Head of caudate nucleus (tissue), 42 donors: ENCODE measurements at regions not wholly inside any gene's neighbourhood (a gene's known extent, or its start where the extent isn't known, plus 50 kb on each side); places are given as distances from the start of the nearest gene placed in this dataset.

Source experiments
- DNase-seq, 42 donors: peaks; one replicate each; pipeline versions ENCODE4 v3.0.0 to v3.0.0-alpha.2; 2020 to 2021; ENCODE audit warnings: mixed read lengths in 7 of 42
- intact Hi-C: fragments of 100-400 bp; cut with DNase I; formaldehyde crosslinking; loops from one replicate; pipeline ENCODE4 v1.15.0; 2022

DNA sequence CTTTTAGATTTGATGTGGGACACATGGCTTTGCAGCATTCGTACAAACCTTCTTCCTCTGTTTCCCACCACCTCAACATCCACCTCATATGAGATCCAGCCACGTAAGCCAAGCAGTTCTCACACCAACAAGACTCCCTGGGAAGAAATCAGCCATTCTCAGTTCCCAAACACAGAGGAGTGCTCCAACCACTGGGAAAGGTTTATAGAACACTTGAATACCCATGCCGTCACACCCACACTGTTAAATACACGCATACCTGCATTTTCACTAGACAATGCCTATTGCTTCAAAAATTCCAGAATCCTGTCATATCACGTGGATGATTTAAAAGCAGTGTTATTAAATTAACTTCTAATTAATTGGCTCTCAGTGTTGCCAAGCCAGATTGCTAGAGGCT is 347.3 kb downstream of the ENC1 start:
- DNase-seq: no peak
- intact Hi-C loops: no loop called here

DNA sequence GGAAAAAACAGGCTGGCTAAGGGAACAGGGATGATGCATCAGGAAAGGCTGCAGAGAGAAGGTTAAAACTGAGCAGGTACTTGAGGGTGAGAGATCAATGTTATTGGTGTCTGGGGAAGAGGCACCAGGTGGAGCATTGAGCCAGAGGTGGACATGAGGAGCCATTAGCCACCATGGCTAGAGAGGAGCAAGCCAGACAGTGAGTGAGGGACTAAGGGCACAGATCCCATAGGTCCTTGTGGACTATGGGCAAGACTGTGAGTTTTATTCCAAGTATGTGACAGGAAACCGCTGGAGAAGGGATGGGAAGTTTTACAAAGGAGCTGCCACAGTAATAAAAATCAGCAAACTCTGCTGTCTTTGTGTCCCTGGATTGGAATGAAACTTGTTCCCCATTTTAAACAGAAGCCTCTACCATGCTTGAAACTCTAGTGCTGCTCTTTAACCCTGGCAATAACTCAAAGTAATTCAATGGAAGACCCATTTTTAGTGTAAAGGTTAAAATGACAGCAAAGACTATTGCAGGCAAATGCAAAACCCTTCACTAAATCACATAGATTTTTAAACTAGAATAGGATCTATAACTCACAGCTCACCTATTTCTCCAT is 349.8 kb downstream of the ENC1 start:
- intact Hi-C loops: no loop called here
- no peak for DNase-seq

DNA sequence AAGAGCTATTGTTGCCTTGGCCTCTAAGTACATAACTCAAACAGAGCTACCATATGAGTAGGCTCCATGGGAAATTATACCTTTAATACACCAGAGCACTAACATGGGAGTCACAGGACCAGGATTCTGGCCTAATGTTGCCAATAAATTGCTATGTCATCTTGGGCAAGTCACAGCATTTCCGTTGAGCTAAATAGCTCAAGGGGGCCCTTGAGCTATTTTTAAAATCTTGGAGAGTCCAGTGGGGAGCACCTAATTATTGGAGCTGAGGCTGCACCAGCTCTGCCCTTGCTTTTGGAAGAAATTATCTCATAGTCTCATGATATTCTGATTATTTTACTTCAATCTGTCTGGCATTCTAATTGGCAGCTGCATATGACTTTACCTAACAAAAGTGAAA is 350.8 kb downstream of the ENC1 start:
- no peak for DNase-seq
- intact Hi-C loops: no loop called here

DNA sequence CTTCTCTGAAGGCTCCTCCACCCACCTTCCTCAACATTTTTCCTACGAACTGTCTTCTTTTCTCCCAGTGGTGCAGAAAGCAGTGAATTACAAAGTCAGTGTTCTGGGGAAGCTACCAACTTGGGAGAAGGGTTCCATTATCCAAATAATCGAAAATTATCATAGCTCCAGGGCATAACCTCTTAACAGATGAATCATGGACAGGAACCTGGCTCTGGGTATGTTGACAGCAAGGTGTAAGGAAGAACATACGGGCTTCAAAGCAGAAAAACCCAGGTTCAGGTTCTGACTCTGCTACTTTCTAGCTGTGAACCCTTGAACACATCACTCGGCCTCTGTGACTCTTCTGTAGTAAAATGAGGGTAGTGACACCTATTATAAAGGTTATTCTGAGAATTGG is 351.3 kb downstream of the ENC1 start:
- intact Hi-C loops: no loop called here
- peak in 7 of 42 donors; percentile 12 to 49 (median 26) for DNase-seq

DNA sequence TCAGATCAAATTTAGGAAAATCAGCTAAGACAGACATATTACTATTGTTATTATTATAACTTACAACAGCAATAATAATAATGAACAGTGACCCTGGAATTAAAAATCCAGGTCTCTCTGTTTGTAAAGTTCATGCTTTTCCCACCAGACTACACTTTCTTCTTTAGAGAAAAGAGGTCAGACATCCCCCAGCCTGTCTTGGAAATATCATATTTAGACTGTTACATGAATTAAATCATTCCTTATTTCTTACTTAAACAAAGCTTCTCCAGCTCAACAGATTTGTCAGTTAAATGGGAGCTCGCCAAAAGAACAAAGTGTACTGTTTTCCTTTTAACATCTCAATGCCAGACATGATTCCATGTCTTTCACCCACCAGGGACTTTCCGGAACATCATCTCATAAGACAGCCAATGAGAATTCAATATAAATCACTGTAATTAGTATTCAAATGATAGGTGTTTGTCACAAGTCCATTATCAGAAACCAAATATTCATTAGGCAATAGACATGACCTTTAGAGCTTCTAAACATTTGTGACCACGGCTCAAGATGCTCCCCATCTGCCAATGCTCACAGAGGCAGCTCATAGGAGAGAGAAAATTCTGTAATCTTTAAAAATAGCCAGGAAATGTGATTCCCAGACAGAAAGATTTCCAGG is 351.9 kb downstream of the ENC1 start:
- intact Hi-C loops: no loop called here

DNA sequence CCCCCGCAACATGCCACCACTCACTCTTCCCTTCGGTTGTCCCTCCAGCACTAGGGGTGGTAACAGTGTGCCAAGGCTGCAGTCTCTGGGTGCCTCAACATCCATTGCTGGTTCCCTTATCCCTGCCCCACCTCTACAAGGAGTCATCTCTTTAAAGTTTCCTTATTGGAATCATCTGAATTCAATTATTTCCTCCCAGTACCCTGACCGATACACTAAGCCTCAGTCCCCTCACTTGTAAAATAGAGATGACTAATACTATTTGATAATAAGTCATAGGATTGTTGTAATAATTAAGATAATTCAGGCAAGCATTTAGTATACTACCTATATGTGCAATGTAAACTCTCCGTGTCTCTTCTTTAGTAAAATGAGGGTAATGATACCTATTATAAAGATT is 352.5 kb downstream of the ENC1 start:
- intact Hi-C loops: no loop called here
- DNase-seq: no peak

More for the DNA sequence above, 351.9 kb downstream of the ENC1 start:
- DNase-seq: peak in 1 of 42 donors; percentile 38

DNA sequence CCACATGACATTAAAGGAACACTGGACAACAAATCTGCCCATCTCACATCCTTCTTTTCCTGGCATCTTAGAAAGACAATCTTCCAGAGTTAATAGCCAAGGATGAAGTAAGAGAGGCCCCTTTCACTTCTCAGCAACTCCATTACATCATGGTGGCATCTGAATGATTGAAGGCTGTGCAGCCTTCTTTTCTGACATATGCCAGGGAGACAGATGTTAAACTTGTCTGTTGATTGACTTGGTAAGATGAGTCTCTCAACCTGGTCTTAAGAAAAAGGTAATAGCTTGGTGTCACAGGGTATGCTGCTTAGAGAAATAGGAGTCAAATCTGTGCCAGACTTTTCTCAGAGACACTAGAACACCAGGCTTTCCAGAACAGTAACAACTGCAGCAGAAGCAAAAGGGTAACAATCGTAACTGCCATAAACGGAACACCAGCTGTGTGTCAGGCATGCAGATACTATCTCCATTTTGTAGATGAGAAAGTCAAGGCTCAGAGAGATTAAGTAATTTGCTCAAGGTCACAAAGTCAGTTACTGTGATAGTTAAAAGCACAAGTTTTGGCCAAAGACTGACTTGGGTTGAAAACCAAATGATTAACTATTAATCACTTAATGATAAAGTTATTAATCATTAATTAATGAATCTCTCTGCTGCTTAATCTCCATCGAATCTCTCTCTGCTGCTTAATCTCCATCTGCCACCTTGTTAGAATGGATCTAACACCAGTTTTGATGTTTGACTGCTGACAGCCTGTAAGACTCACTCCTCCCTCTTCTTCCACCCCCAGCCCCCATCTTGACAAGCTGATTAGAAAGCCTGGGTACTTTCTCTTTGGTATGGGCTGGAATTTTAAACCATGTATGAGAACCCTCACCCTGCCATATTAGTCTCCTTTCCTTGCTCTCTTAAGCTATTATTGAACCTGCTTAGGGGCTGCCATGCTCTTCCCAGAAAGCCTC is 353.5 kb downstream of the ENC1 start:
- intact Hi-C loops: no loop called here
- no peak for DNase-seq

DNA sequence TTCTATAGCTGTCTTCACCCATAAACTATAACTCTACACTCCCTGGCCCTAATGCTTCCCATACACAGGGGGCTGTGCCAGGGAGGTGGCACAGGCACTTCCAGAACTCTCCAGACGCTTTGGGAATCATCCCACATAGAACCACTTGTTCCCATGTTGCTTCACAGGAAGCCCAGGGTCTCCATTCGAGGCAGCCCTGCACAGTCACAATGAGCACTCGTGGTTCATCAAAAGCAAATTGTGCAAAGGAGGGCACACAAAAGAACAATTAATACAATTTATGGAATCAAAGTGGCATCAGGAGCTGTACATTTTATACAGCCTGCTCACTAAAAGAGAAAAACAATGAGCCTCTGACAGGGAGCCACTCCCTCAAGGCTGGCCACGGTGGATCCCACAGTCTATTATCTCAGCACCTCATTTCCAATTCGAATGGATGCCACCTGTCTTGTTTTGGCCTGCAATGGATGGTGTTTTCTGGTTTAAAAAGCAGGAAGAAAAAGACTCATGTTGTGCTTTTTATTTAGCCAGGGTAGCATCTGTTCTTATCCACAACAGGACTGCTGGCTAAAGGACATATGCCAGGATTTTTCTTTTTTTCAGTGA is 354.8 kb downstream of the ENC1 start:
- no peak for DNase-seq
- intact Hi-C loops: no loop called here

DNA sequence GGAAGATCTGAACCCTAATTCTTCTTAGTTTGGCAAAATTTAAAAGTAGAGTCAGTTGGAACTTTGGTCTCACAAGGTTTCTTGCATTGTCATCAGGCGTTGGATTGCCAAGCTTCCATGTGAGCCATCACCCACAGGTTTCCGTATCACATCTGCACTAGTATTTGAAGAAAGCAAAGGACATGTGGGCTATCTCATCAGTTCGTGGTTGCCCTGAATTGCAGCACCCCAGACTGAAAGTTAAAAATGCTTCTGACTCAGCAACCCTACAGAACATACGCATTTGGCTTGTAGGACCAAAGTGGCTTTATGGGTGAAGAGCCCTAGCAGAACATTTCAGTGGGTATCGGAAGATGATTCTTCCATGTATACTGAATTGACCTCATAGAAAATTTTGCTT is 358.0 kb downstream of the ENC1 start:
- DNase-seq: no peak
- intact Hi-C loops: no loop called here

DNA sequence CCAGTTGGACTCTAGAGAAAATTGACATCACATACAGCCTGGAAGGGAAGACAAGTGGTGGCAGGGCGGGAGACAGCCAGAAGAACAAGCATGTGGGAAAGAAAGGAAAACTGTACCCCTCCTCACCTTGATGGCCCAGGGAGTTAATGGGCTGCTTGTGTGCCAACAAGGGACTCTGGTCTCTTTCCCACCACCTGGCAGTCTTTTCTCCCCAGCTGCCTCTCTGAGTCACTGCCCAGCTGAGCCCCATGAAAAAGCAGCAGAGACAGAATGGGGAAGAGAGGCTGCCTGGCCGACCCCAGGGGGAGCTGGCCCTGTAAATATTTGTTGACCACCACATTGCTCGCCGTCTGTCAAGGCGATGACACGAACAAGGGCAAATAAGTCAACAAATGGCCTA is 359.4 kb downstream of the ENC1 start:
- intact Hi-C loops: no loop called here
- no peak for DNase-seq

DNA sequence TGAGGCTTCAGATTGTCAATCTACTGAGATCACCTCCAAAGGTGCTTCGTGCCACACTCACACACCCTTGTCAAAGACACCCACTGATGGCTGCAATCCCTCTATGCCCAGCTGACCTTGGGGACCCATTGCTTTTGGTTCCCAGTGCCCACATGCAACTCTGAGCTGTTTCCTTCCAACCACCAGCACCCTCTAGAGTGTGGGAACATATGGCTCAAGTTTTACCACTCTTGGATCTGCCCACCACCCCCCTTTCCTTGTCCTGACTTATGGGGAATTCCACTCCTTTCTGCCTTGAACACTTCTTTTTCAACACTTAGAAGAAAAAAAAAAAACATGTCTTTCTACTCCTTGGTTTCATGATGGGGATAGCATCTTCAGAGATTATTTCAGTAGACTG is 360.2 kb downstream of the ENC1 start:
- intact Hi-C loops: no loop called here
- DNase-seq: no peak

DNA sequence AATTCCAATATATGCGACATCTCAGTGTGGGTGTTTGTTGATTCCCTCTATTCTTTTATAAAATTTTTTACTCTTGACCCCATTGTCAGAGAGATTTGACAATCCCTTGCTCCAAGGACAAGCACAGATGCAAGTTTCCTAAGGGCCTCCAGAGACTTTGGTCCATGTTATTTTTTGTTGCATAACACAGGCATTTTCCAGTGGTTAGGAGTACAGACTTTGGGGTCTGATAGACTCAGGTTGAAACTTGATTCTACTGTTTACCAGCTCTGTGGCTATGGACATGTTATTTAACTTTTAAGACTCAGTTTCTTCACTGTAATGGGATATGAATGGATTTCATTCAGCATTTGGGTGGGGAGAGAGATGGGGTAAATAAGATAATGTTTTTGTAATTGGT is 361.3 kb downstream of the ENC1 start:
- intact Hi-C loops: no loop called here
- DNase-seq: no peak

DNA sequence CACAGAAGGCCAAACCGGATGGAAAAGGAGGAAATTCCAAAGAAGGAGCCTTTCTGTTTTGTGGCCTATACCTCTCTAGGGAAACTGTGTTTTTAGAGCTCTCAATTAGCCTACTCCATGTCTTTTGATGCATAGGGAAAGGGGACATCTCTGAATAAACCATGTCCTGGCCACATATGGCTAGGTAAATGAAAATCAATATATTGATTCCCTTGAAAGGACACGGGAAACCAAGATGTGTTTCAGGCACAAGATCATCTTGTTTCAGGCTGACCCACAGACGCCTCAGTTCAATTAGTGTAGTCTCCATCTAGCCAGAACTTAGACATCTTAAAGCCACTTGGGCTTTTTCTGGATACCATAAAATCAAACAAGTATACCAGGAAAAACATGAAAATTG is 363.1 kb downstream of the ENC1 start:
- intact Hi-C loops: no loop called here
- no peak for DNase-seq

DNA sequence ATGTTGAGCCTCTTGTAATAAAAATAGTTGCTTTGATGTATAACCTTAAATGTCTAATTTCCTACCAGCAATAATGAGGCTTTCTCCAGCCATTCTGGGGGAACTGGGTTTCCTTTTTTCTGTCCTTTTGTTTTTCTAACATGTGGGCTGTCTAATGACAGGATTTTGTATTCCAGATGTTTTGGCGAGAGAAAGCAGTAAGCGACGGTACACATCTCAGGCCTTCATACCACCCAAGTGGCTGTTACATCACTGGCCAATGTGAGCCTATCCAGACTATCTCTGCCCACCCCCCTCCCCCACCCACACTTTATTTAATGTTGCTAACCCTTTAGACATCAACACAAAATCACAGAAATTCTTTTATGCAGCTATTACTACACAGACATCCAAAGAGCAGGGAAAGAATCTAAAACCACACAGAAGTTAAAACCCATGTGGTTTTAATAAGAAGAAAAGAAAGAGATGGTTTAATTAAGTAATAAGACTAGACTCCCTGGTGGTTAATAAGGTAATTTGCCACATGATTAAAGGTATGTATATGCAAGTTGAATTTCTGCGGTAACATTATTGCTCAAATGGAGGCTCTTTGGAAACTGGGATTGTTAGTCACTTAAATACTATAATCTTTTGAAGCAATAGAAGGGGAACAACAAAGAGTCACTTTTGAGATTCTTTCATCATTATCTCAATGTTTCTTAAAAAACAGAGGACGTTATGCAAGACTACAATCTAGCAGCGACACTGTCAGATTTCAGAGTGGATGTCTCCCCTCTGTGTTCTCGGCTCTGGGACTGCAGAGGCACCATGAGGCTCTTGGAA is 365.1 kb downstream of the ENC1 start:
- intact Hi-C loops: no loop called here

DNA sequence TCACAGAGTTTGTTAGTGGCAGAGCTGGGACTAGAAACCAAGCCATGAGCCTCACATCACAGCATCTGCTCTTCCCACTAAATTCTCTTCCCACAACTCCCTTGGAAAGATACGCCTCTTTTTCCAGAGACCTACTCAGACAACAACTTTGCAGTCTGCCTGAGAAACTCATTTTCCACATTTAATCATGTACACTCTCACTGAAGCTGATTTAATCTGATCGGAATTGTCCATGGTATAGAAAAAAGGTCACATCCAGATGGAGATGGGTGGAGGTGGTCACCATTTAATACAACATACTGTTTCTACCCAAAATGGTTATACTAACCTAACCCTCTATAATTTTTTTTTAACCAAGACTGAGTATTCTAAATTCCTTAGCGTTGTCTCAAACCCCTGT is 366.2 kb downstream of the ENC1 start:
- DNase-seq: no peak
- intact Hi-C loops: no loop called here

More for the DNA sequence above, 365.1 kb downstream of the ENC1 start:
- DNase-seq: no peak

DNA sequence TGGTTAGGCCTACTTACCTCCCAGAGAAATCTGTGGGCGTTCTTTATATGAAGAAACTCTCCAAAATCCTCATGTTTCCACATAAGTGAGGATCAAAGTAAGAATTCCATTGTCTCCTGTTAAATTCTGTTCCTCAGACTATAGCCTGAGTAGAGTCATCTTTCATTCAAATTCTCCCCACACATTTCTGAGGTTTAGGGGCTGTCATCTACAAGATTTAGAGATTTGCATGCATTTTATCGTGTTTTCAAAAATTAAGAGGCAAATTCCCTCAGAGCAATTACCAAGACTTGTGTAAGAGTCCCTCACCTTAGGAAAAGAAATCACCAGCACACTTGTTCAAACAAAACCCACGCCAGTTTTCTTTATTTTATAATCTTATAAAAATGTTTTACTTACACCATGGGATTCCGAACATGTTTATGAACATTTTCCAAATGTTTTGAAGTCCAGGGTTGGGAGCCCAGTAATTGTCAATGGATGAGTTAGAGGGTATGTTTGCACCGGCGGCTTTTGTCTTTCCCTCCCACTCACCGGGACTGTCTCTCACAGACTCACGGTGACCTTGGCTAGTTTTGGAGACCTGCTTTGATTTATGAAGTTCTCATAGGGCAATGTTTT is 367.6 kb downstream of the ENC1 start:
- intact Hi-C loops: no loop called here
- no peak for DNase-seq

DNA sequence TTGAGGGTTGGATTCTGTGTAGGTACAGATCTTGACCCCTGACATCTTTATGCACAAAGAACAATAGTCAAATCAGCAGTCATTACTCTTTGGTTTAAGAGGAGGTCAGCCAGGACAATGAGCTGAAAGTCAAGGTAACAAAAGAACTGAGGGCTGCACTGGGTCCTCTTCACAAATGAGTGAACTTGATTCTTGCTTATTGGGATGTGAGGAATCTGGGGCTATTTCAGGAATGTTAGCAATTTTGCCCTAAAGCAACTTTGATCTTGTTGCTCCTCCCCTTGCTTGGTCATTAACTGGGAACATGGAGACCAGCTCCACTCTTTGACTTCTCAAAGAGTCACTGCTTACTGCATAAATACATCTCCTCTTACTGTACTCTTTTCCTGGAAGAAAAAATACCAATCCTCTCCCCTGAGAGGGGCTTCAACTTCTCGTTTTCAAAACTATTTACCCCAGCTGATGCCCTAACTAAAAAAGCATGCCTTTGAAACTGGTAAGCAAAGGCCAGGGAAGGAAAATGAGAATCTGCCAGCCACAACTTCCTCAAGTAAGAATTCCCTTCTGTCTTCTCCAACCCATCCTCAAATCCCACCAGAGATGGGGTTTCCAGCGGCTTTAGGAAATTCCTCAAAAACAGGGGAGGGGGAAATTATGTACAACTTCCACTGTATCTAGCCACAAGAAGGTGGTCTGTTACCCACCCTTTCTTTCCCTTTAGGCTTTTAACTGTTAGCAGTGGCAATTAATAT is 368.3 kb downstream of the ENC1 start:
- no peak for DNase-seq
- intact Hi-C loops: no loop called here

DNA sequence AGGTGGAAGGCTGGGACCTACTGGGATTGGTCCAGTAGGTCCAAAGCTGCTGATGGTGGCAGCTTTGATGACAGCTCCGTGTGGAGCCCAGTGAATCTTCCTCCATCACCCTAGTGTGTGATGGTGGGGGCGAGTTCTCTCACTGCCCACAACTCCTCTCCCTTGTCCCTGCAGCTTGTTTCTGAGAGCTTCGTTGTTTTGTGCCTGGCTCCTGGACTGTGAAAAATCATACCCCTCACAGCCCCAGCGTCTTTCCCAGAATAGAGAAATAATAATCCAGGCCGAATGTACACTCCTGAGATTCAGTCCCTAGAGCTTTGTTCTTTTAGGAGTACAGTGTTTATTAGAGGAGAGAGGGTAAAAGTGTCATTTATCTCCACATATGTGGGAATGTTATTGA is 372.2 kb downstream of the ENC1 start:
- no peak for DNase-seq
- intact Hi-C loops: no loop called here
